ENCODE measurements at regions not wholly inside any gene's neighbourhood (a gene's known extent, or its start where the extent isn't known, plus 50 kb on each side); places are given as distances from the start of the nearest gene placed in this dataset.

DNA sequence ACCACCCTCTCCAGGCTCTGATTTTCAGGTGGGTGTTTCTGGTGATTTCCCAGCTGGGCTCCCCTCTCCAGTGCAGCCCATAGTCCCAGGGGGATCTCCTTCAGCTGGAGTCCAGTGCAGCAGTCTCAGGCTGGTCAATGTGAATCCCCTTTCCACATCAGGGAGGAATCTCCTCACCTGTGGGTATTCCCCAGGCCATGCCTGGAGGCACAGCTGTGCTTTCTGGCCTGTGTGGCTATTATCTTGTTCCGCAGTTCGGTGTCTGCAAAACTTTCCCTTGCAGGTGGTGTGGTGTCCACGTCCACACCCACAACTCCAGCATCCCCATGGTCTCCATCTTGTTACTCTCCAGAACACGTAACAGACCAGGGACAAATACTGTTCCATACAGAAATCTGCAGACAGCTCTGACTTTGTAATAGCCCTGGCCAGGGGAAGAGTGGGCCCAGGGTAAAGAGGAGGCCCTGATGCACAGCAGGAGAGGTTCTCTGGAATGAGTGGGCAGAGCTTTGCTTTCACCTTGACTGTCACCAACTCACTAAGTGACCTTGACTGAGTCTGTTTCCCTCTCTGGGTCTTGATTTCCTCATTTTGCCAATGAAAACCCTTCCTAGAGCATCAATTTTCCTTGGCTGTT is 183.2 kb downstream of the CSNK2A3 start:
- TF ChIP-seq, protein P1, sequence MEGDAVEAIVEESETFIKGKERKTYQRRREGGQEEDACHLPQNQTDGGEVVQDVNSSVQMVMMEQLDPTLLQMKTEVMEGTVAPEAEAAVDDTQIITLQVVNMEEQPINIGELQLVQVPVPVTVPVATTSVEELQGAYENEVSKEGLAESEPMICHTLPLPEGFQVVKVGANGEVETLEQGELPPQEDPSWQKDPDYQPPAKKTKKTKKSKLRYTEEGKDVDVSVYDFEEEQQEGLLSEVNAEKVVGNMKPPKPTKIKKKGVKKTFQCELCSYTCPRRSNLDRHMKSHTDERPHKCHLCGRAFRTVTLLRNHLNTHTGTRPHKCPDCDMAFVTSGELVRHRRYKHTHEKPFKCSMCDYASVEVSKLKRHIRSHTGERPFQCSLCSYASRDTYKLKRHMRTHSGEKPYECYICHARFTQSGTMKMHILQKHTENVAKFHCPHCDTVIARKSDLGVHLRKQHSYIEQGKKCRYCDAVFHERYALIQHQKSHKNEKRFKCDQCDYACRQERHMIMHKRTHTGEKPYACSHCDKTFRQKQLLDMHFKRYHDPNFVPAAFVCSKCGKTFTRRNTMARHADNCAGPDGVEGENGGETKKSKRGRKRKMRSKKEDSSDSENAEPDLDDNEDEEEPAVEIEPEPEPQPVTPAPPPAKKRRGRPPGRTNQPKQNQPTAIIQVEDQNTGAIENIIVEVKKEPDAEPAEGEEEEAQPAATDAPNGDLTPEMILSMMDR (IDR thresholded peaks at IDR 0.05; ENCODE audit: borderline replicate concordance, insufficient read depth, low read depth, low read length): no peak
- no peak overlapping the region for H3K4me3 ChIP-seq (ENCODE audit: low read depth, low read length)

DNA sequence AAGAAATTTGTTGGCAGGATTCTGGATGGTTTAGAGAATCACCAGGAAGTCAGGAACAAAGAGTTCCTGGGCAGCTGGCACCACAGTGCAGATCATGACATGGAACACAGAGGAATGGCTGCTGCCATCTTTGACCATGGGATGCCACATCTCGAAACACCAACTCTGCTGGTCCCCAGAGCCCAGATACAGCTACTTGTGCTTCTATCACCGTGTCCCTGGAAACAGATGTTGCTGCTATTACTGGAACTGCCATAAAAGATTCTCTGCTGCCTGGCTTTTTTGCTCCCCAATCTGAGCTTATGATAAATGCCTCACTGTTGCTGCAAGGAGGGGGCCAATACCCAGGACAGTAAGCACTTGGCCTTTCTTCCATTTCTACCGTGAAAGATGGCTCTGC is 185.2 kb downstream of the CSNK2A3 start:
- TF ChIP-seq, protein P1 (IDR thresholded peaks at IDR 0.05; ENCODE audit: borderline replicate concordance, insufficient read depth, low read depth, low read length): no peak
- no peak overlapping the region for H3K4me3 ChIP-seq (ENCODE audit: low read depth, low read length)

- H3K4me3 ChIP-seq (ENCODE audit: low read depth, low read length): no peak overlapping the region
- TF ChIP-seq, protein P1 (IDR thresholded peaks at IDR 0.05; ENCODE audit: borderline replicate concordance, insufficient read depth, low read depth, low read length): no peak
Measured at GRCh38 chr11:11164334-11164690, 188.7 kb downstream of the CSNK2A3 start.

DNA sequence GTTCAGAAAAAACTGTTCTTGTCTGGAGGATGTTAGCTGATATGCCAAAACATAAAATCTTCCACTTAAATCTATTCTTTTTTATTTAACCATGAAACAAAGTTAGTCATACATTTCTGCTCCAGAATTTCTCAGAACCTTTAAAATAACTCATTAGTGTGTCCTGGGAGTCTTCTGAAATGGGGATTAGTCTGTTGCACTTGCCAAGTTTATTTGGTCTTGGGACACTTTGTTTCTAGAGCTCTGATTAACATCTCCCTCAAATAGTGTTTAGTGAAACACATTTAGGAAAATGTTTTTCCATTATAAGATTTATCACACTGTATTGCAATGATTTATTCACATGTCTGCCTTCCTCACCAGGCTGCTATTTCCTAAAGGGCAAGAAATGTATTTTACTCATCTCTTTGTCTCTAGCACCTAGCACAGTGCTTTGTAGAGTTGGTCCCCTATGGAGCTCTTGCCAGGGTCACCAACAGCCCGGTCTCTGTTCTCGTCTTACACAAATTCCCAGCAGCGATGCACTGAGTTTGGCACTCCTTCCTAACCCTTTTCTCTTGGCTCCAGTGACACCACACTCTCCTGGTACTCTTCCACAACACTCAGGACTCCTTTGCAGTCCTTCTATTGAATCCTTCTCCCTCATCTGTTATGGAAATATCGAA is 189.2 kb downstream of the CSNK2A3 start:
- H3K4me3 ChIP-seq (ENCODE audit: low read depth, low read length): no peak overlapping the region
- TF ChIP-seq, protein P1 (IDR thresholded peaks at IDR 0.05; ENCODE audit: borderline replicate concordance, insufficient read depth, low read depth, low read length): no peak

DNA sequence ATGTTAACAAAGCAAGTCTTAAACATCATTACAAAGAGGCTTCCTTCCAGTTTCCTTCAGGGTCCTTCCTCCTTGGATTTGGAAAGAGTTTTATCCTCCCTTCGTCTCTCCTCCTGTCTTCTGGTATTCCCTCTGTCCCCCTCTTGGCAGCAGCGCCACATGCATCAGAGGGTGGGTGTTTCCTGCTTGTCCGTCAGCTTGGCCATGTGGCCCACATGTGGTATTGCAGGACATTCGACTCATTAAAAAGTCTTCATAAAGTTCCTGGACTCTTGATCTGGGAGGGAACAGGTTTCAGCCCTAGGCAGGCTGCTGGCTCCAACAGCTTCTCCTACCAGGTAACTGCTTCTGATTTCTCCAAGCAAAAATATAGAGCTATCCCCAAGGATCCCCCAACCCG is 189.8 kb downstream of the CSNK2A3 start:
- H3K4me3 ChIP-seq (ENCODE audit: low read depth, low read length): no peak overlapping the region
- TF ChIP-seq, protein P1 (IDR thresholded peaks at IDR 0.05; ENCODE audit: borderline replicate concordance, insufficient read depth, low read depth, low read length): no peak

DNA sequence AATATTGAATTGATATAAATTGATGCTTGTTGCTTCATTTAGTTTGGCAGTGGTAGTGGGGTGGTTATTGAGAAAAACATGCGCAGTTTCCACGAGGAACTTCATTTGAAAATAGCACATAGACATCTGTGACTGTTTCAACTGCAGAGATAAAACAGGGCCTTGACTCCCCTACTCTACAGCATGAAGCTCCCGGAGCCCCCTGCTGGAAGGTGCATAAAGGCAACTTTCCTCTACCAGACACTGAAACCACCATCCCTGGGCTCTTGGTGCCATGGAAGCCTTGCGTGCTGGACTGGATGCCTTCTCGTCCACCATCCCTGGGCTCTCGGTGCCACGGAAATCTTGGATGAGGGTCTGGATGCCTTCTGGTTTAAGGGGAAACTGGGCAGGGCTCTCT is 195.9 kb downstream of the CSNK2A3 start:
- TF ChIP-seq, protein P1 (IDR thresholded peaks at IDR 0.05; ENCODE audit: borderline replicate concordance, insufficient read depth, low read depth, low read length): peak; percentile 64
- H3K4me3 ChIP-seq (ENCODE audit: low read depth, low read length): no peak overlapping the region

Data from GM12875 (cell line).